IgD-negative memory B cell (primary cell): ENCODE measurements at regions not wholly inside any gene's neighbourhood (a gene's known extent, or its start where the extent isn't known, plus 50 kb on each side); places are given as distances from the start of the nearest gene placed in this dataset.

Source experiments
- H3K27ac Mint-ChIP-seq, 3 donors: one replicate each; pipeline ENCODE4 v1.8.0; 2020 to 2022; ENCODE audit warnings: mild to moderate bottlenecking in 3 of 3, mixed read lengths in 3 of 3, moderate library complexity in 1 of 3
- H3K27me3 Mint-ChIP-seq: one replicate; pipeline ENCODE4 v1.8.0; 2021; ENCODE audit warnings: mixed read lengths
- H3K36me3 Mint-ChIP-seq: one replicate; pipeline ENCODE4 v1.8.0; 2020; ENCODE audit warnings: mild to moderate bottlenecking, mixed read lengths
- H3K4me1 Mint-ChIP-seq, 3 donors: one replicate each; pipeline ENCODE4 v1.8.0; 2020 to 2022; ENCODE audit warnings: mixed read lengths in 3 of 3, mild to moderate bottlenecking in 1 of 3
- H3K4me3 Mint-ChIP-seq, 4 donors: one replicate each; pipeline ENCODE4 v1.8.0; 2020 to 2022; ENCODE audit warnings: mild to moderate bottlenecking in 4 of 4, mixed read lengths in 4 of 4, moderate library complexity in 3 of 4
- H3K9me3 Mint-ChIP-seq, 3 donors: one replicate each; pipeline ENCODE4 v1.8.0; 2020 to 2021; ENCODE audit warnings: mixed read lengths in 3 of 3, mild to moderate bottlenecking in 1 of 3

DNA sequence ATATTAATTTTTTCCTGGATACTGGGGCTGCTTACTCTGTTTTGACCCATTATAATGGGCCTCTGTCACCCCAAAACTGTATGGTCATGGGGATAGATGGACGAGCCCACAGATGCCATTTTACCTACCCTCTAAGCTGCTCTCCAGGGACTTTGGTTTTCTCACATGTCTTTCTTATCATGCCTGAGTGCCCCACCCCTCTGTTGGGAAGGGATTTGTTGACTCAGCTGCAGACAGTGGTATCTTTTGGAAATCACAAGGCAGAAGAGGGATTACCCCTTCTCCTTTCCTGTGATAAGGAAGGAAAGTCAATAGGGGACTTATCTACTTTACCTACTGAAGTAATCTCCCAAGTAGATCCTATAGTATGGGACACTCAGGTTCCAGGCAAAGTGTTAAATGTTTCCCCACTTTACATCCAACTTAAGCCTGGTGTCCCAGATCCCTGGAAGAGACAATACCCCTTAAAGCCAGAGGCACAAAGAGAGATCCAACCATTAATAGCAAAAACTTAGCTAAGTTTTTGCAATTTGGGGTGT is 182.7 kb downstream of the RNF152 start:
- H3K27me3 Mint-ChIP-seq = peaks cover 2% of the 10 kb centered on the region
- no peaks in the 10 kb centered on the region for H3K4me1 Mint-ChIP-seq
- H3K4me3 Mint-ChIP-seq = no peak overlapping the region
- peaks cover 0 to 2% (median 1%) of the 10 kb centered on the region in 3 donors for H3K9me3 Mint-ChIP-seq
- H3K36me3 Mint-ChIP-seq = no peaks in the 10 kb centered on the region
- no peak overlapping the region for H3K27ac Mint-ChIP-seq

DNA sequence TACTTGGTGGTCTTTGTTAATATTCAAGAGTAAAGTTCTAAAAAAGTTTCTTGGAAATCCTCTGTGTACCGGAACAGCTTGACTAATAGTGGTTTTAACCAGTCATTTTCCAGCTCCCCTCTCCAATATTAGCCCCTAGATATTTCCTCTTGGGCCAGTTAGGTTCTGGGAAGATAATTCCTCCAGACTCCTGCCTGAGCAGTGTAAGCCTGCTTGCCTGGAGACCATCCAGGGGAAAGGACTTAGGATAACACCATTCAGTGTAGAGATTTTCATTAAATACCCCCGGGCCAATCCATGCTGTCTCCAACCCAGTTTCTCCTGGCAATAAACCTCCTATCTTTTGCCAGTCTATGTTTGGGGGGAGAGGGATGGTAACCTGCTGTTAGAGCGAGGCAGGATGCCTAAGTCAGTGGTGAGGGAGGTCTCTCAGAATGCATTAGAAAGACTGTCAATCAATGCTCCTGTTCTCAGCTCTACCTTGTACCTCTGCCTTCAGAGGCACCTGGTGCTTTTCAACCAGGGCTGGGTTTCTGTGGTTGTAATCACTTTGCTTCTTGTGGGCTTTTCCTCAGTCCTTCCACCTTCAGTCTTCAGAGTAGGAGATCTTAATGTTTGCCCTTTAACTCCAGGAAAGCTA is 186.4 kb downstream of the RNF152 start:
- H3K4me1 Mint-ChIP-seq = no peaks in the 10 kb centered on the region
- no peak overlapping the region for H3K4me3 Mint-ChIP-seq
- peaks cover 2% of the 10 kb centered on the region for H3K27me3 Mint-ChIP-seq
- no peak overlapping the region for H3K27ac Mint-ChIP-seq
- peaks cover 0 to 6% (median 0%) of the 10 kb centered on the region in 3 donors for H3K9me3 Mint-ChIP-seq
- no peaks in the 10 kb centered on the region for H3K36me3 Mint-ChIP-seq

DNA sequence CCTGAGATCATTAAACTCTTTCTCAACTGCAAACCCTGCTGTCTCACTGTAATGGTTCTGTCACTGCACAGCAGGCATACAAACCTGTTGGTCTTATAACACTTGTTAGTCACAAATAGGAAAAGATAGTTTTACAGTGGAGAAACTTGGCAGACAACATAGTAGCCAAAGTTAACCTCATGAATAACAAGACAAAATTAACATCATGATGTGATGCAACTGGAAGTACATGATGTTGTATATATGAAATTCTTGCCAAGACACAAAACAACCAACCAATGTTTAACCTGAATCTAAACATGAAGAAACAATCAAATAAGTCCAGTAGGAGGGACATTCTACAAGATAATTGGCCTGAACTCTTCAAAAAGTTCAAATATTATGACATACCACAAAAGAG is 189.3 kb downstream of the RNF152 start:
- no peak overlapping the region for H3K27ac Mint-ChIP-seq
- no peaks in the 10 kb centered on the region for H3K36me3 Mint-ChIP-seq
- H3K27me3 Mint-ChIP-seq = peaks cover 2% of the 10 kb centered on the region
- no peak overlapping the region for H3K4me3 Mint-ChIP-seq
- H3K4me1 Mint-ChIP-seq = no peaks in the 10 kb centered on the region
- peaks cover 0 to 6% (median 0%) of the 10 kb centered on the region in 3 donors for H3K9me3 Mint-ChIP-seq

DNA sequence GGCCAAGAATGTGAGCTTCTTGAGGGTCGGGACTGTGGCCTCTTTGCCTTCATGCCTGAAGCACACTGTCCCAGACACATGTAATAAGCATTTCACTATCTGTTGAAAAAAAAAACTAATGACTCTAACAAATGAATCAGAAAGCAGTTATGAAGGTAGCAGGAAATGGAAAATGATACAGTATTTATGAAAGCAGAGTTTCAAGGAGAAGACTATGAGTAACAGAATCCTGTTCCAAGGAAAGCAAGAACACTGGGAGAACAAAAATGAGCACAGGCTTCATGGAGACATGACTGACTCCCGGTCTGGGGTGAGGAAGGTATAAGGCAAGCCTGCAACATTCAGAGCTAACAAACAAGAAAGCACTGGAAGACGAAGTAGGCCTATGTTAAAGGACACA is 190.8 kb downstream of the RNF152 start:
- H3K4me1 Mint-ChIP-seq = no peaks in the 10 kb centered on the region
- no peaks in the 10 kb centered on the region for H3K36me3 Mint-ChIP-seq
- peaks cover 0 to 6% (median 0%) of the 10 kb centered on the region in 3 donors for H3K9me3 Mint-ChIP-seq
- peaks cover 3% of the 10 kb centered on the region for H3K27me3 Mint-ChIP-seq
- no peak overlapping the region for H3K27ac Mint-ChIP-seq
- H3K4me3 Mint-ChIP-seq = no peak overlapping the region

DNA sequence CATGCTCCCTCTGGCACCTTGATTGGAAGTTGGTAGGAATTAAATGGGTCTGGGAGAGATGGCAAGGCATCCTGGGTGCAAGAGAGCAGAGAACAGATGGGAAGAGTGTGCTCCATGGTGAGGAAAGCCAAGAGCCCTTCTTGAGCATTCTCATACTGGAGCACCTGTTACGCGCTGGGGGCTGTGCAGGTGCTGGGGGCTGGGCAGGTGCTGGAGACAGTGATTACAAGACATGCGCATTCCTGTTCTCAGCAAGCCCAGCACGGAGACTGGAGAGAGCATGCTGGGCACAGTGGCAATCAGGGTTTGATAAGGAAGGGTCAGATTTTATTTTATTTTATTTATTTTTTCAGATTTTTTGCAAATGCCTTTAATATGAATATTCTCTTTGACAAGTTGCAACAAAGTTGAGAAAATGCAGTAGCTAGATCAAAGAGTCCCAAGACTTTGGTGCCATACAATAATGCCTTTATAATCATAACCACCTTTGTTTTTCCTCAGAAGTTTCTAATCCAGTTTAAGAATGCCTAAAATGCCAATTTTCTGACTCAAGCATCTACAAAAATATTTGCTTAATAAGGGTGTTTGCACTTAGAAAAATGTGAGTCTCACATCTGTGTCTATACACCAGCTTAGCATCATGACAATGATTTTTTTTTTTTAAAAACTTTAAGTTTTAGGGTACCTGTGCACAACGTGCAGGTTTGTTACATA is 193.3 kb downstream of the RNF152 start:
- Mint-ChIP-seq H3K36me3 (no peaks in the 10 kb centered on the region), H3K9me3 (peaks cover 0 to 4% (median 3%) of the 10 kb centered on the region in 3 donors), H3K4me3 (no peak overlapping the region), H3K27me3 (peaks cover 1% of the 10 kb centered on the region), H3K4me1 (no peaks in the 10 kb centered on the region), H3K27ac (no peak overlapping the region)

DNA sequence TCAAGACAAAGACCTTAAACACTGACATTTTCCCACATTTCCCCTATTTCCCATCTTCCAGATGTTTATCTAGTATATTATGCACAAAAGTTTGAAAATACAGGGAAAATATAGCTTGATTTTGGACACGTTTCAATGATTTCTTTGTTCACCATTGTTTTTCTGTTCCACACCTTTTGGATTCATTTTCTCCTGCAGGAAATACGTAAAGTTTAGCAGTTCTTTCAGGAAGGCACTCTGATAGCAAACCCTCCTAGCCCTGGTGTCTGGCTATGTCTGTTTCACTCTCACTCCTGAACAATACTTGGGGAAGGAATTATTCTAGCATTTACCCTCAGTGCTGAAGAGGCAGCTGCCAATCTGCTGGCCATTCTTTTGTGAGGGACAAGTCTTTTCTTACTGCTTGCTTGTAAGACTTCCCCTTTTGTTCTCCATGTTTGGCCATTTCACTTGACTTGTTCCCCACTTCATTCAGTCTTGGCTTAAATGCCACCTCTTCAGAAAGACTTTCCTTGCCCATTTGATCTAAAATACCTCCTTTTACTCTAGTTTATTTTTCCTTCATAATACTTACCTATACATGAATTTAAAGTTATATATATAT is 195.4 kb downstream of the RNF152 start:
- H3K4me3 Mint-ChIP-seq = no peak overlapping the region
- no peaks in the 10 kb centered on the region for H3K36me3 Mint-ChIP-seq
- H3K27ac Mint-ChIP-seq = no peak overlapping the region
- peaks cover 0 to 3% (median 0%) of the 10 kb centered on the region in 3 donors for H3K9me3 Mint-ChIP-seq
- H3K27me3 Mint-ChIP-seq = peaks cover 1% of the 10 kb centered on the region
- H3K4me1 Mint-ChIP-seq = no peaks in the 10 kb centered on the region

DNA sequence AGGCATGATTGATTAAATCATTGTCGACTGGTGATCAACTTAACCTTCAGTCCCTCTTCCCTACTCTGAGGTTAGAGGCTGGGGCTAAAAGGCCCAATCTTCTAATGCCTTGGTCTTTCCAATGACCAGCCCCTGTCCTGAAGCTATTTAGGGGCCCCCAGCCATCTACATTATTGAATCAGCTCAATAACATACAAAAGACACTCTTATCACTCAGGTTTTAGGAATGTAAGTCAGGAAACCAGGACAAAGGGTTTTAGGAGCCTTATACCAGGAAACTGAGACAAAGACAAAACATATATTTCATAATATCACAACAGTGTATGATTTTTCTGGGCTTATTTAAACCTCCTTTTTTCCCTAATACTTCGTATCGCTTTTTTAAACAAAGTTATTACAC is 198.6 kb downstream of the RNF152 start:
- Mint-ChIP-seq H3K27me3 (peaks cover 1% of the 10 kb centered on the region), H3K27ac (no peak overlapping the region), H3K9me3 (peaks cover 0 to 3% (median 0%) of the 10 kb centered on the region in 3 donors), H3K4me1 (no peaks in the 10 kb centered on the region), H3K4me3 (no peak overlapping the region), H3K36me3 (no peaks in the 10 kb centered on the region)

DNA sequence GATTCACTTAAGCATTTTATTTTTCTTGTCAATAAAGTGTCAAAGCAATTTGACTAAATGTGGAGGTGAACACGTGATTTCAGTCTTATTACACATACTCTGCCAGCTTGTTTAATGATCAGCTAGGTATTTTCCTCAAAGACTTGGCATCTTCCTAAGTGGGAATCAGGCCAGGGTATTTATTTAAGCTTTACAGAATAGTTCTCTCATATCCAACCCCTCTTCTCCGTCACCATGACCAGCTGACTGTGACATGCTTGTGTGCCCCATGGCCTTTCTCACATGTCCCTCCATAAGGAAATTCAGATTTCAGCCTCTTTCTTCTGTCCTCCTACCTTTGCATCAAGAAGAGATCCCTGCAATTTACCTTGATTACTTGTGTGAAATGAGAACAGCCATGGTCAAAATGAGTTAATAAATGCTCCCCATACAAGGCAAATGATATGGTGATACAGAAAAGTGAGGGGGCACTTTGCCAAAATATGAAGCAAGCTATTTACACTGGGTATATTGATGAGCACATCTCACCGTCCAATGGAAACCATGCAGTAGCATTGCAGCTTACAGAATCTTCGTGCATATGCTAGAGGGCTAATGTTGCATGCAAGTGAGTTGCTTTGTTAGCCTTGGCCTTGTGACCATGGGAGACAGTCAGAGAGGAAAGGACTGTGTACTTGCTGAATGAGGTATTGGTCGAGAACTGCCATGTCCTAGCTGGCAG is 202.2 kb downstream of the RNF152 start:
- H3K27me3 Mint-ChIP-seq = no peaks in the 10 kb centered on the region
- no peaks in the 10 kb centered on the region for H3K9me3 Mint-ChIP-seq
- H3K36me3 Mint-ChIP-seq = no peaks in the 10 kb centered on the region
- no peaks in the 10 kb centered on the region for H3K4me1 Mint-ChIP-seq
- no peak overlapping the region for H3K27ac Mint-ChIP-seq
- no peak overlapping the region for H3K4me3 Mint-ChIP-seq

DNA sequence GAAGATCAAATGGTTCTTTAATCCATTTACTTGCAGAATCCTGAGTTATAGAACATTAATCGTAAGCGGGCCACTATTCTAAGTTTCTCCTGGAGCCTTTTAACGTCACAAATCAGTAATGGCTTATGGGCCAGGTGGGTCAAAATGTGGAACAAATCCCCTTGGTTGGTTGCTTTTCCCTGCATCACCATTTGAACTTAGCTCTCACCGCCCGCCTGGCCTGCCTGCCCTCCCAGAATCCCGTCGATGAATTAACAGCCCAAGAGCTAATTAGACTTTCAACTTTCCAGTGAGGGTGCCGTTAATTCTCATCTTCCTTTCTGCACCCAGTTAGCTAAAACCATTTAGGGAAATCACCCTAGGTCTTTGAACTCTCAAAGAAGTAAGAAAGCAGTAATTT is 205.5 kb downstream of the RNF152 start:
- no peaks in the 10 kb centered on the region for H3K9me3 Mint-ChIP-seq
- H3K27ac Mint-ChIP-seq = no peak overlapping the region
- H3K4me1 Mint-ChIP-seq = no peaks in the 10 kb centered on the region
- H3K4me3 Mint-ChIP-seq = no peak overlapping the region
- no peaks in the 10 kb centered on the region for H3K36me3 Mint-ChIP-seq
- no peaks in the 10 kb centered on the region for H3K27me3 Mint-ChIP-seq

DNA sequence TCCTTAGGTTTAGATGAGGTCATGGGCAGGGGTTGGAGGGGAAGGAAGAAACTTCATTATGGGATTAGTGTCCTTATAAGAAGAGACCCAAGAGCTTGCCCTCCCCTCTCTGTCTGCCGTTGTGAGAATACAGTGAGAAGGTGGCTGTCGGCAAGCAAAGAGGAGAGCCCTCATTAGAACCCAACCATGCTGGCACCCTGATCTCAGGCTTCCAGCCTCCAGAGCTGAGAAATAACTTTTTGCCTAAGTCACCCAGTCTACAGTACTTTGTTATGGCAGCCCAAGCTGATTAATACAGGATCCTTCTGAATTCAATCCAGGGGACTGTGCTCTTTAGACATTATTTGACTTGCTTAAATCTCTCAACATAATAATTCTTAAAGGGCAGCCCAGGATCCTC is 209.0 kb downstream of the RNF152 start:
- peaks cover 1% of the 10 kb centered on the region for H3K27me3 Mint-ChIP-seq
- no peak overlapping the region for H3K4me3 Mint-ChIP-seq
- H3K9me3 Mint-ChIP-seq = peaks cover 3 to 5% (median 5%) of the 10 kb centered on the region in 3 donors
- no peaks in the 10 kb centered on the region for H3K36me3 Mint-ChIP-seq
- no peaks in the 10 kb centered on the region for H3K4me1 Mint-ChIP-seq
- no peak overlapping the region for H3K27ac Mint-ChIP-seq

DNA sequence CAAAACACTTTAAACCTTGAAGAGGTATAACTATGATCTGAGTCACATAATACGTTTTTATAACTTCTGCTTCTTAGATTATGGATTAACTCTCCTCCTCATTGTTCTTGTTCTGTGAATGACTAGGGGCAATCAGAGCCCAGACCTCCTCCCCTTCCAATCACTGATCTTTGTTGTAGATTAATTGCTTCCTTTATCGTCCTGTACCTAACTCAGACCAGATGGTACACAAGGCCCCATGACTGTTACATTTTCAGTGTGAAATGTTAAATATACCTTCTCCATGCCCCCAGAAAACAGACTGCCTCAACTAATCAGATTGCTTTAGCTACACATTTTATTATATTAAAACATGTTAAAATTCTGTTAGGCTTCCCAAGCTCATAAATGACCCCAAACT is 211.7 kb downstream of the RNF152 start:
- peaks cover 1% of the 10 kb centered on the region for H3K27me3 Mint-ChIP-seq
- no peaks in the 10 kb centered on the region for H3K36me3 Mint-ChIP-seq
- peaks cover 5 to 7% (median 6%) of the 10 kb centered on the region in 3 donors for H3K9me3 Mint-ChIP-seq
- H3K4me3 Mint-ChIP-seq = no peak overlapping the region
- H3K4me1 Mint-ChIP-seq = no peaks in the 10 kb centered on the region
- no peak overlapping the region for H3K27ac Mint-ChIP-seq

DNA sequence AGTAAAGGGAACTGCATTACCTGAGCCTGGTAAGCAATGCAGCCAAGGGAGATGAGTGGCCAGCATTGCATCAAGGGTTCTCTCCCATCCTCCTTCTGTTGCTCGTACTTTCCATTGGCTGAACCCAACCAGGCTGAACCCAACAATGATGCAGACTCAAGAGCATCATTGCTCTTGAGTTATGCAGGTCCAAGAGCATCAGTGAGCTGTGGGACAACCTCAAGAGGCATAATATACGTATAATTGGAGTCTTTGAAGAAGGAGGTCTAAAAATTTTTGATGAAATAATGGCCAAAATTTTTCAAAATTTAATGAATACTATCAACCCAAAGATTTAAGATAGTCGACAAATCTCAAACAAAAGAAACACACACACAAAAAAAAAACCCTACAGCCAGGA is 213.0 kb downstream of the RNF152 start:
- Mint-ChIP-seq H3K4me3 (no peak overlapping the region), H3K9me3 (peaks cover 5 to 7% (median 7%) of the 10 kb centered on the region in 3 donors), H3K36me3 (no peaks in the 10 kb centered on the region)

DNA sequence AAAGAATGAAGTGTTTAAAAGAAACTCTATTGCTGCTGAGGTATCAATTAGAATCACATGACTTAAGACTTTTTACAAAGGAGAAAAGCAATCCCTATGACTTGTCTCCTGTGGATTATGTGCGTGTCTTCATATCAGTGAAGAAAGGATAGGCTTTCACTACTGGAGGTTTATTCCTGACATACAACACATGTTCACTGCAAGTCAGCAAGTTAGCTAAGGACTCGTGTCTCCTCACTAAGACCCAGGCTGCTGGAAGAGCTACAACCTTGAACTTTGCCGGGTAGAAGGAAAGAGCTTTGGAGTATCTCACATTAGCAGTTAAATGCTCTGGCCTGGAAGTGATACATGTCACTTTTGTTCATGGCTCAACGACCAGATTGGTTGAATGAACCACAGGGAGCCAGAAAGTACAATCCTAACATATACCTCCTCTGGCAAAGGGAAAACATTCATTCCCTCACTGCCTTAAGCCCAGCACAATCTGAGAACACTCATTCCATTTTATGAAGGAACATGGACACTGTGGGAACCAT is 215.3 kb downstream of the RNF152 start:
- peaks cover 5 to 7% (median 7%) of the 10 kb centered on the region in 3 donors for H3K9me3 Mint-ChIP-seq
- no peaks in the 10 kb centered on the region for H3K36me3 Mint-ChIP-seq
- H3K27me3 Mint-ChIP-seq = peaks cover 1% of the 10 kb centered on the region
- H3K27ac Mint-ChIP-seq = no peak overlapping the region
- no peak overlapping the region for H3K4me3 Mint-ChIP-seq
- no peaks in the 10 kb centered on the region for H3K4me1 Mint-ChIP-seq

More for the DNA sequence above, 213.0 kb downstream of the RNF152 start:
- no peaks in the 10 kb centered on the region for H3K4me1 Mint-ChIP-seq
- H3K27me3 Mint-ChIP-seq = peaks cover 1% of the 10 kb centered on the region
- no peak overlapping the region for H3K27ac Mint-ChIP-seq

DNA sequence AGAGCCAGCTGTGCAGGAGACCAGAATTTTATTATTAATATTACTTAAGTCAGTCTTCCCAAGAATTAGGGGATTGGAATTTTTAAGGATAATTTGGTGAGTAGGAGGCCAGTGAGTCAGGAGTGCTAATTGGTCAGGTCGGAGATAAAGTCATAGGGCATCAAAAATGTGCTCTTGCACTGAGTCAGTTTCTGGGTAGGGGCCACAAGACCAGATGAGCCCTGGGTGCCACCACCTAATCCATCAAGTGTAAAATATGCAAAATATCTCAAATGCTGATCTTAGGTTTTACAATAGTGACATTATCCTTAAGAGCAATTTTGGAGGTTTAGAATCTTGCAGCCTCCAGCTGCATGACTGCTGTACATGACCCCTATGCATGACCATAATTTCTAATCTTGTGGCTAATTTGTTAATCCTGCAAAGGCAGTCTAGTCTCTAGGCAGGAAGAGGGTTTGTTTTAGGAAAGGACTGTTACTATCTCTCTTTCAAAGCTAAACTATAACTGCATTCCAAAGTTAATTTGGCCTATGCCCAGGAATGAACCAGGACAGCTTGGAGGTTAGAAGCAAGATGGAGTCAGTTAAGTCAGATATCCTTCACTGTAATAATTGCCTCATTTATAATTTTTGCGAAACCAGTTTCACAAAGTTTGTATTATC is 215.9 kb downstream of the RNF152 start:
- no peak overlapping the region for H3K27ac Mint-ChIP-seq
- H3K4me1 Mint-ChIP-seq = no peaks in the 10 kb centered on the region
- no peaks in the 10 kb centered on the region for H3K36me3 Mint-ChIP-seq

More for the DNA sequence above, 215.9 kb downstream of the RNF152 start:
- Mint-ChIP-seq H3K9me3 (peaks cover 5 to 7% (median 7%) of the 10 kb centered on the region in 3 donors), H3K27me3 (peaks cover 1% of the 10 kb centered on the region), H3K4me3 (no peak overlapping the region)
